A549 (cell line): ENCODE measurements at regions not wholly inside any gene's neighbourhood (a gene's known extent, or its start where the extent isn't known, plus 50 kb on each side); places are given as distances from the start of the nearest gene placed in this dataset.

ENCODE experiments used
- ATAC-seq, 2 experiments: fragments of 200-7000 bp in 1 of 2; fragments of >200 bp in 1 of 2; cut with Nextera tagmentation in 1 of 2; cut with Tn5 transposase in 1 of 2; 3 replicates each; pipeline versions ENCODE4 v1.8.0 to v1.9.1; 2018 to 2020; ENCODE audit warnings: mild to moderate bottlenecking in 1 of 2, moderate library complexity in 1 of 2
- CTCF ChIA-PET: fragments of 300-600 bp; sonication (Branson Sonifier 250); formaldehyde crosslinking; extraction: SDS; loops from one replicate; lab custom pipeline; 2021; ENCODE audit warnings: antibody characterized with exemption, inconsistent platforms; lab: Yijun Ruan, JAX
- POLR2A ChIA-PET: fragments of 350-600 bp; formaldehyde crosslinking; extraction: SDS; loops from one replicate; lab custom pipeline; 2021; ENCODE audit warnings: antibody characterized with exemption, inconsistent platforms; lab: Yijun Ruan, JAX
- DNase-seq, 2 experiments: peaks; one replicate each; pipeline versions ENCODE4 v3.0.0 to v3.0.0-alpha.2; 2011 to 2016; ENCODE audit warnings: low read depth in 1 of 2, low spot score in 1 of 2
- FAIRE-seq: peaks from 2 replicates; lab custom pipeline; 2011; peaks lifted over from hg19 to GRCh38; lab: Jason Lieb, UNC
- H3K27ac ChIP-seq, 2 experiments: fragments of >200 bp; sonication (Bioruptor Twin); formaldehyde crosslinking; 3 replicates each; pipeline ENCODE4 v1.5.1; 2016 to 2017
- H3K4me1 ChIP-seq: fragments of >200 bp; sonication (Bioruptor Twin); formaldehyde crosslinking; 3 replicates; pipeline ENCODE4 v1.6.1; 2016
- H3K4me2 ChIP-seq: fragments of >200 bp; sonication (Bioruptor Twin); formaldehyde crosslinking; 3 replicates; pipeline ENCODE4 v1.6.1; 2016
- H3K4me3 ChIP-seq: fragments of >200 bp; sonication (Bioruptor Twin); formaldehyde crosslinking; 3 replicates; pipeline ENCODE4 v1.5.1; 2016
- H3K9me3 ChIP-seq: fragments of >200 bp; sonication (Bioruptor Twin); formaldehyde crosslinking; 3 replicates; pipeline ENCODE4 v1.6.1; 2016
- BCL3 ChIP-seq: fragments of >200 bp; sonication (Bioruptor Twin); formaldehyde crosslinking; IDR thresholded peaks from 3 replicates; pipeline ENCODE4 v1.6.1; 2016
- CBX2 ChIP-seq: fragments of 200-600 bp; sonication (generic); IDR thresholded peaks from 2 replicates; pipeline ENCODE4 v1.6.1; 2016; ENCODE audit warnings: low read depth, mild to moderate bottlenecking, borderline replicate concordance
- CEBPB ChIP-seq, 2 experiments: fragments of >200 bp in 1 of 2; sonication (Bioruptor Twin) in 1 of 2; formaldehyde crosslinking in 1 of 2; IDR thresholded peaks; 2 replicates each; pipeline ENCODE4 v1.6.1; 2012 to 2016
- CHD4 ChIP-seq: fragments of 200-600 bp; sonication (generic); IDR thresholded peaks from 2 replicates; pipeline ENCODE4 v1.6.1; 2016; ENCODE audit warnings: antibody characterized with exemption, mild to moderate bottlenecking, borderline replicate concordance
- ESRRA ChIP-seq: fragments of 150-350 bp; IDR thresholded peaks from 2 replicates; pipeline ENCODE4 v1.6.1; 2014; ENCODE audit warnings: mild to moderate bottlenecking, low read length, borderline replicate concordance
- HMGXB4 ChIP-seq: fragments of 250-450 bp; sonication (Bioruptor Pico); IDR thresholded peaks from 2 replicates; pipeline ENCODE4 v1.5.0; 2021; ENCODE audit warnings: mild to moderate bottlenecking, moderate library complexity, borderline replicate concordance
- HOXA7 ChIP-seq: fragments of 250-450 bp; sonication (Bioruptor Pico); IDR thresholded peaks from 2 replicates; pipeline ENCODE4 v1.5.0; 2020; ENCODE audit warnings: mild to moderate bottlenecking, moderate library complexity
- HOXB13 ChIP-seq: fragments of 250-450 bp; sonication (Bioruptor Pico); IDR thresholded peaks from 2 replicates; pipeline ENCODE4 v1.5.0; 2020; ENCODE audit warnings: low read depth, mild to moderate bottlenecking, moderate library complexity
- JUN ChIP-seq, 2 experiments: fragments of >200 bp; sonication (Bioruptor Twin); formaldehyde crosslinking; IDR thresholded peaks; 2 replicates in 1 of 2; 3 replicates in 1 of 2; pipeline ENCODE4 v1.6.1; 2016 to 2017
- KDM1A ChIP-seq: fragments of 200-600 bp; sonication (generic); IDR thresholded peaks from 2 replicates; pipeline ENCODE4 v1.6.1; 2016; ENCODE audit warnings: low read depth, mild to moderate bottlenecking
- MAFK ChIP-seq: fragments of 450-650 bp; IDR thresholded peaks from 2 replicates; pipeline ENCODE4 v1.6.1; 2014; ENCODE audit not compliant: partially characterized antibody
- MYC ChIP-seq: IDR thresholded peaks from 2 replicates; pipeline ENCODE4 v1.6.1; 2012; ENCODE audit warnings: mild to moderate bottlenecking, inconsistent platforms, low read length, improper control_type of control experiment, borderline replicate concordance
- NPAS2 ChIP-seq: fragments of 250-450 bp; sonication (Bioruptor Pico); IDR thresholded peaks from 2 replicates; pipeline ENCODE4 v1.8.0; 2022; ENCODE audit warnings: mild to moderate bottlenecking, moderate library complexity, borderline replicate concordance
- PBX3 ChIP-seq: IDR thresholded peaks from 2 replicates; pipeline ENCODE4 v1.6.1; 2012
- POLR2AphosphoS2 ChIP-seq: conservative IDR thresholded peaks from 2 replicates; pipeline ENCODE4 v1.6.1; 2012; ENCODE audit warnings: low read length, improper control_type of control experiment, inconsistent platforms
- RARB ChIP-seq: fragments of 250-450 bp; sonication (Bioruptor Pico); IDR thresholded peaks from 2 replicates; pipeline ENCODE4 v1.8.0; 2021; ENCODE audit warnings: mild to moderate bottlenecking, moderate library complexity
- RCOR1 ChIP-seq: fragments of 150-350 bp; IDR thresholded peaks from 2 replicates; pipeline ENCODE4 v1.6.1; 2014; ENCODE audit warnings: antibody characterized with exemption, low read length, low read depth
- RNF2 ChIP-seq: fragments of 200-600 bp; sonication (generic); IDR thresholded peaks from 2 replicates; pipeline ENCODE4 v1.6.1; 2016; ENCODE audit warnings: low read depth, mild to moderate bottlenecking, antibody characterized with exemption, moderate library complexity, borderline replicate concordance
- TP53 ChIP-seq: fragments of 250-450 bp; sonication (Bioruptor Pico); IDR thresholded peaks from 2 replicates; pipeline ENCODE4 v1.5.0; 2021; ENCODE audit warnings: mild to moderate bottlenecking, moderate library complexity
- WGBS: methylation state at CpG from one replicate; pipeline ENCODE4 v1.1.6; 2017; ENCODE audit errors: missing lambda C conversion rate; 5-methylcytosine and 5-hydroxymethylcytosine counted together

- Histone ChIP-seq H3K4me1 (peaks cover 14% of the 10 kb centered on the region), H3K4me3 (no peak overlapping the region), H3K27ac (peak overlapping the region in 1 of 2 experiments; percentile 71; a peak in 2 of 6 replicates), H3K9me3 (no peaks in the 10 kb centered on the region), H3K4me2 (no peak overlapping the region)
- DNase-seq (no peak), ATAC-seq (no peak), FAIRE-seq (no peak)
- WGBS: 91% methylated on average over 13 of the region's 13 CpGs
- no peak for TF ChIP-seq POLR2AphosphoS2
- no peak for TF ChIP-seq MAFK
- no peak for TF ChIP-seq RARB
- TF ChIP-seq MYC: no peak
- TF ChIP-seq HMGXB4 (CRISPR knock-in tag): no peak
- no peak for TF ChIP-seq RNF2
- no peak for TF ChIP-seq CBX2
- TF ChIP-seq RCOR1: no peak
- no peak for TF ChIP-seq PBX3
- TF ChIP-seq KDM1A: no peak
- ChIA-PET CTCF (interaction anchor here (1.0 kb wide), 1 partner anchor 11 kb away, joined by 3 read pairs; no protein-coding TSS in a partner anchor), POLR2A (no interaction called here)
Measured at GRCh38 chr1:234899730-234900072, 228.9 kb downstream of the TOMM20 start.

- ChIA-PET CTCF (interaction anchor here (1.0 kb wide), 1 partner anchor 11 kb away, joined by 3 read pairs; no protein-coding TSS in a partner anchor), POLR2A (no interaction called here)
- Histone ChIP-seq H3K4me1 (peaks cover 16% of the 10 kb centered on the region), H3K27ac (peak overlapping the region; percentile 26 to 71; a peak in 3 of 6 replicates), H3K9me3 (no peaks in the 10 kb centered on the region), H3K4me3 (no peak overlapping the region), H3K4me2 (no peak overlapping the region)
- DNase-seq (no peak), FAIRE-seq (no peak), ATAC-seq (peak in 1 of 2 experiments; percentile 49; a peak in 2 of 6 replicates)
- WGBS: 79% methylated on average over 10 of the region's 11 CpGs
- TF ChIP-seq JUN (IDR thresholded peaks at IDR 0.05): no peak
- no peak for TF ChIP-seq NPAS2 (CRISPR knock-in tag)
- TF ChIP-seq HOXB13 (CRISPR knock-in tag): no peak
- TF ChIP-seq TP53 (CRISPR knock-in tag): no peak
- TF ChIP-seq CEBPB (IDR thresholded peaks at IDR 0.05): no peak
- no peak for TF ChIP-seq CHD4
- TF ChIP-seq MYC: no peak
- TF ChIP-seq ESRRA: no peak
- no peak for TF ChIP-seq BCL3
- no peak for TF ChIP-seq HOXA7 (CRISPR knock-in tag)
- TF ChIP-seq, all 56 proteins: peak for 0
Measured at GRCh38 chr1:234899041-234899729, 229.5 kb downstream of the TOMM20 start.
